GM19463 (cell line): ENCODE measurements at regions not wholly inside any gene's neighbourhood (a gene's known extent, or its start where the extent isn't known, plus 50 kb on each side); places are given as distances from the start of the nearest gene placed in this dataset.
"Not testable (repeated sequence)": the region's sequence is repeated elsewhere in the genome, so short reads cannot be mapped to it uniquely, and the experiment has no call there.

ENCODE experiments used
- ATAC-seq: cut with Tn5 transposase; IDR thresholded peaks from one replicate; pipeline ENCODE4 v1.9.1; 2021; ENCODE audit warnings: mild to moderate bottlenecking, moderate library complexity; ENCODE audit not compliant: unreplicated experiment

GRCh38 chr5:97234380-97234779 lies 51.3 kb upstream of the RIOK2 start:
- not testable (repeated sequence) for ATAC-seq

- ATAC-seq, result no peak
These were observed 59.3 kb upstream of the RIOK2 start for GRCh38 chr5:97242341-97242740.

DNA sequence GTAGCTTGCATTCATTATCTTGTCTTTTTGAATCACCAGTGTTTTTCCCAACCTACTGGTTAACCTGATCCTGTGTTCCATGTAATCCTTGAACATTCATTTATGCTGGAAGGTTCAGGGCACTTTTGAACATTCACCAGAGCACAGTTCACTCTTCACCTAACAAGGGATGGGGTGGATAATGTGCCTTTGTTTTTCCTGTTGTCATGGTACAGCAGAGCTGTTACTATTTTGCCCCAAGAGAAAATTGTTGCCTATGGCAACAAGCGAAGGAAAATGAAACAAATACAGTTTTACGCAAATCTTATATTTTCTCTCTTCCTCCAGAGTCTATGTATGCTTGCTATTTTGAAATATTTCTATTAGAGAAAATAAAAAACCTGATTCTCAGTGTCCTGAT lies 60.3 kb upstream of the RIOK2 start:
- no peak for ATAC-seq

DNA sequence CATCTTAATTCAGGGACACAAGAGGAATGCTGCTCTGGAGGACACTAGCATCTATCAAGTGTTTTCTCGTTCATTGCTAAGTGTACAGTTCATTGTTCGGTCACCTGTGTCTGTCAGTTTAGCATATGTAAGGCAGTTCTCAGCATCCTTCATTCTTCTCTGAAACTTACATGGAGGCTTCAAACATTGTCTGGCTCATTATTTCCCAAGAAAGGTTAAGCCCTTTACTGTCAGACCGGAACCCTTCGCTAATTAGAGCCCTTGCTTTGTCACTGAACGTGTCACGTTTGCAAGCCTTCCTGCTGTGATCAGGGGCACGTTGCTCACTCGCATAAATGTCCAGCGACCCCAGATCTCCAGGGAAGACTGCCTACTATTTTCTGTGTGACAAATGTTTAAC lies 62.3 kb upstream of the RIOK2 start:
- no peak for ATAC-seq

GRCh38 chr5:97250113-97250512 lies 67.1 kb upstream of the RIOK2 start:
- ATAC-seq, result no peak

DNA sequence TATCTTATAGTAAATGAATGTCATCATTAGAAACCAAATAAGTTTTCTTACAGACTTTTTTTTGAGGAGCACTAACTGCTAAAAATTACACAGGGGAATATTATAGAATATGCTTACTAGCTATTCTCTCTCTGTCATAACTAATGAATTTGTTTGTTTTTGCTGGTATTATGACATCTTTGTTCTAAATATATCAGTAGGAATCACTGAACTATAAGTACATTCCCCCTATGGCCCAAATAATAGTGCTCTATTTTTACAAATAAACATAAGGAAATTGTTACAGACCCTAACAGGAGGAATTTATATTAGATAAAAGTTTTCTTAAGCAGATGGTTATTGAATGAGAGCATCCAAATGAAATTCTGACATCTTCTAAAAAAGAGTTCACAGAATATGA lies 83.0 kb upstream of the RIOK2 start:
- no peak for ATAC-seq

DNA sequence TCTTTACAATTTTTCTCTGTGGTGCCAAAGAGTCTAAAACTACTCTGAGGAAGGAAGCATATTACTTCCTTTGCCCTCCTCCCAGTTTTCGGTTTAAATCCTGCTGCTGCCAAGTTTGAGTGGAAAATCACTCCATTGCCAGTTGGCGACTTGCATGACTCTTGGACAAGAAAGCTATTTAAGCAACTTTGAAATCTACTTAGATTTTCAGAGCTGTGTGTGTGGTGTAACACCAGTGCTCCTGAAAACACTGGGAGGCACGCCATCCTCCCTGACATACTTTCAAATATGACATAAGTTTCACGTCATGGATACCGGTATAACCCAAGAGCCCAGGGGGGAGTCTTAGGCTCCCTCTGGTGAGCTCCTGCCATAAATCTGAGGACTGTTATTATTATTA lies 83.5 kb upstream of the RIOK2 start:
- no peak for ATAC-seq

GRCh38 chr5:97267767-97268166 lies 84.7 kb upstream of the RIOK2 start:
- ATAC-seq, result no peak

DNA sequence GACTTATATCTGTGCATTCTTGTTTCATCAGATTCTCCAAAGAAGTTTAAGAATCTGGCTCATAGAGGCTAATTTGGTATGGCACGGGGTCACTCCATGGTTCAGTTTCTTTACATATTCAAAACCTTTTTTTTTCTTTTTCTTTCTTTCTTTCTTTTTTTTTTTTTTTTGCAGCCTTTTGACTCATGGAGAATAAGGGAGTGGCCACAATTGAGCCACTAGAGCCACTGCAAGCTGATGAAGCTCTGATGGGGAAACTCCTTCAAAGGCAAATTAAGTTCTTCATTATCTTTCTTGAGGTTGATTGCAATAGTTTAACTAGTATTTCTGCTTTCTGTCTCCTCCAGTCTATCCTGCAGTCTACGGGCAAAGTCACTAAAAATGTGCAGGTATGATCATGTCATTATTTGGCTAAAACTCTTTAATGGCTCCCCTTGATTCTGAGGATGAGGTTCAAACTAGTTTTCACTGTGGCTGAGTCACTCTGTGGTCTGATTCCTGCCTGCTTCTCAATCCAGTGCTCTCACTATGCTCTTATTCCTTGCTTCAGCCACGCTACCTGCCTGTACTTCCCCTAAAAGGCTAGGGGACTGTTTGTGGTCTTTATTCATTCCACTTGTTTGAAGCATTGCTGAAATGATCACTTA lies 93.5 kb upstream of the RIOK2 start:
- no peak for ATAC-seq

- no peak for ATAC-seq
These were observed 98.2 kb upstream of the RIOK2 start for GRCh38 chr5:97281257-97281656.

DNA sequence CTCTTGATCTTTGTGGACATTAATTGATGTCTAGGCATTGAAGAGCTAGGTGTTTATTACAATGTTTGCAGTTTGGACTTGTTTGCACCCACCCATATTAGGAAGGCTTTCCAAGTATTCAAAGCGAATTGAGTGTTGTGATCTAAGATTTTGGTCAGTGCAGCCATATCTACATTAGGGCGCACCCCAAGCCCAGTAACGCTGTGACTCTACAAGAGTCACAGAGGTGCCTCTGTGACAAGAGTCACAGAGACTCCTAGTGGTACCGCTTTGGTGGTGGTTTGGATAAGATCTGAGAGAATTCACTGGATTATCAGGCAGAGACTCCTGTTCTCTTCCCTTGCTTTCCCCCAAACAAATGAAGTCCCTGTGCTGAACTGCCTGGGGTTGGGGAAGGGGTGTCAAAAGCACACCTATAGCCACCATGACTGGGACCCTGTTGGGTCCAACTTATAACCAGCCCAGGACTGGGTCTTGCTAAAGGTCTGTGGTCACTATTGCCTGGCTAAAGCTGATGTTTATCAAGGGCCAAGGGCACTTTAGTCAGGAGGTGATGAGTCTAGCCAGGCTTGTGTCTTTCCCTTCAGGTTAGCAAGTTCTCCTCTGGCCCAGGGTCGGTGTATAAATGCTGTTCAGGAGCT lies 114.1 kb upstream of the RIOK2 start:
- peak; percentile 96 for ATAC-seq

- ATAC-seq, result no peak
These were observed 114.7 kb upstream of the RIOK2 start for GRCh38 chr5:97297704-97298091.

GRCh38 chr5:97301181-97301580 lies 118.1 kb upstream of the RIOK2 start:
- not testable (repeated sequence) for ATAC-seq

DNA sequence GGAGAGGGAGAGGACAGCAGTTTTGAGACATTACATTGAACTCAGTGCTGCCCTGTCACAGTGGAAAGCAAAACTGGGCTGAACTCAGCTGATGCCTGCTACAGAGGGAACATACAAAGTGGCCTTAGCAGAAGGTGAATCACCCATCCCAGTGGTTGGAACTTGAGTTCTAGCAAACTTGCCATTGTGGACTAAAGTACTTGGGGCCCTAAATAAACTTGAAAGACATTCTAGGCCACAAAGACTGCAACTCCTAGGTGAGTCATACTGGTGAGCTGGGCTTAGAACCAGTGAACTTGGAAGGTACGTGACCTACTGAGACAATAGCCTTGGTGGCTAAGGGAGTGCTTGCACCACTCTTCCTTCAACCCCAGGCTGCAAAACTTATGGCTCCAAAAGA lies 155.7 kb upstream of the RIOK2 start:
- ATAC-seq, result no peak

DNA sequence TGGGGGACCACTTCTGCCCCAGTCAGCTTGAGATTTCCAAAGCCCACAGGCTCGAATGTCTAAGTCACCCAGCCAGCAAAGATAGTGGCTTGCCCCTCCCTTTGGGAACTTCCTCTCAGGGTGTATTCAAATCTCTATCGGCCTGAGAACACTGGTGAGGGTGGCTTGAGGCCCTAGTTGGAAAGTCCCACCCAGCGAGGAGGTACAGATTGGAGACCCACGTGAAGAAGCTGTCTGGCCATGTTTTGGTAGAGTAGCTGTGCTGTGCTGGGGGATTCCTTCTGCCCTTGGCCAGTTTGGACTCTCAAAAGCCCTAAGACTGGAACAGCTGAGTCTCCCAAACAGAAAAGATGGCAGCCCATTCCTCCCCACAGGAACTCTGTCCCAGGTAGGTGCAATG lies 172.7 kb upstream of the RIOK2 start:
- peak; percentile 92 for ATAC-seq

GRCh38 chr5:97363577-97363976 lies 180.5 kb upstream of the RIOK2 start:
- ATAC-seq, result no peak

GRCh38 chr5:97364731-97365130 lies 181.7 kb upstream of the RIOK2 start:
- ATAC-seq, result no peak

DNA sequence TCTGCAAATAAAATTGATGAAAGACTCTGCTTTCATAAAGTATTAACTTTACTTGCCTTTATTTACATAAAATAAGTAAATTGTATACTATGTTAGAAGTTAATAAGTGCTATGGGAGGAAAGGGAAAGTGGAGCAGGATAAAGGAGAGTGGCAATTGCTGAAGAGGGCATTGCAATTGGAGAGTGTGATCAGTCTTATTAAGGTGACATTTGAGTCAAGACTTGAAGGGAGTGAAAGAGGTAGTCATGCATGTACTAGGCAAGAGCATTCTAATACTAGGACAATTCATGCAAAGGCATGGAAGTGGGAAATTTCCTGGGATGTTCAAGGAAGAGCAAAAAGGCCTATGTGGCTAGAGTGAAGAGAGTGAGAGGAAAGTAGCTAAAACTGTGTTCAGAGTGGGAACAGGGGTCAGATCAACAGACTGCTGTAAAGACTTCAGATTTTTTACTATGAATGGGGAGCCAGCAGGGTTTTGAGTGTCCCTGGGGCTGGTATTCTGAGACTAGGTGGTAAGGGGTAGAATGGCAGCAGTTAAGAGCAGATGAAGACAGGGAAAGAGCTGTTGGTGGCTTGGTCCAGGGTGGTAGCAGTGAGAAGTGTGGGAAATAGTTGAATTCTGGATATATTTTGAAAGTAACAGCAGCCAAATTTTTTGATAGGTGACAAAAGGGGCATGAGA lies 182.3 kb upstream of the RIOK2 start:
- ATAC-seq, result no peak

DNA sequence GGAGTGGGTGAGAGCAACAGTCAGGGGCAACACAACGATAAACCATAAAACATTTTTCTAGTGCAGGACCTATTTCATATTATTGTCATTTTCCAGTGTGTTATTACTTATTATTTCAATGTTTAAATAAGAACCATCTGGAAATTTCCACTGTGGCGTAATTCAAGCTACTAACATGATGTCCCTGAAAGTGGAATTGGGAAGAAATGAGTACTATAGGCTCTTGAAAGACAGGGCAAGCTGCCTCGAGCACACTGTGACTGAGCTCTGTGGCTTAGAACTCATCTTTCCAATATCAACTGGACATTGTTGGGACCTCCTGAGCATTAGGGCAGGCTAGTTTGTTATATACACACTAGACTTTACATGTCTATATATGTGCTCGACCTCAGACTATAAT lies 182.9 kb upstream of the RIOK2 start:
- no peak for ATAC-seq

- no peak for ATAC-seq
These were observed 192.9 kb upstream of the RIOK2 start for GRCh38 chr5:97375959-97376358.

- ATAC-seq, result no peak
These were observed 194.5 kb upstream of the RIOK2 start for GRCh38 chr5:97377582-97377981.

DNA sequence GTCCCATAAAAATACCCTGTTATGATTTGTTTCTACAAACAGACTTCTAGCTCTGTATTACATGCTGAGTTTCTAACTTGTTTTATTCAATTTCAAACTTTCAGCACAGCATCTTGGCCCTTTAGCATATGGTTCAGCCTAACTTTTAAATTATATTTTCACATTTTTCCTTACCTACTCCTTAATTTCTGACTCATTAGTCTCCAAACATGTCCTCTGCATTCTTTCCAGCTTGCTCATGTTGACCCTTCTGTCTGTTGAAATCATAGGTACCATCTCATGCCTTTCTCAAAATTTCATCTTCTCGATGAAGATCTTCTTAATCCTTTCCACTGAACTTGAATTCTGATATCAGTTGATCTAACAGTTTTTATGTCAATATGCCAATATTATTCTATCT lies 200.9 kb upstream of the RIOK2 start:
- ATAC-seq, result no peak
